Prostate gland (tissue), 2 donors: ENCODE measurements at regions not wholly inside any gene's neighbourhood (a gene's known extent, or its start where the extent isn't known, plus 50 kb on each side); places are given as distances from the start of the nearest gene placed in this dataset.

Source experiments
- DNase-seq: peaks from one replicate; pipeline ENCODE4 v3.0.0-alpha.2; 2019; ENCODE audit warnings: low spot score
- H3K27ac ChIP-seq, 2 donors: fragments of 200-600 bp; sonication (generic); 2 replicates each; pipeline ENCODE4 v1.5.1; 2017 to 2019
- H3K27me3 ChIP-seq: fragments of 200-600 bp; sonication (generic); replicated peaks from 2 replicates; pipeline ENCODE4 v1.5.1; 2019; ENCODE audit not compliant: insufficient read depth
- H3K36me3 ChIP-seq, 2 donors: fragments of 200-600 bp; sonication (generic); 1 replicate in 1 of 2; 2 replicates in 1 of 2; pipeline versions ENCODE4 v1.5.1 to v1.8.1; 2017 to 2019
- H3K4me1 ChIP-seq: fragments of 200-600 bp; sonication (generic); replicated peaks from 2 replicates; pipeline ENCODE4 v1.5.1; 2019
- H3K4me3 ChIP-seq, 2 donors: fragments of 200-600 bp; sonication (generic); 2 replicates each; pipeline ENCODE4 v1.5.1; 2017 to 2019
- H3K9me3 ChIP-seq: fragments of 200-600 bp; sonication (generic); 2 replicates; pipeline ENCODE4 v1.5.1; 2017
- CTCF ChIP-seq, 4 experiments: fragments of 200-600 bp in 2 of 4; fragments of 450-650 bp in 2 of 4; sonication (generic) in 2 of 4; IDR thresholded peaks; 1 replicate in 3 of 4; 2 replicates in 1 of 4; pipeline ENCODE4 v1.5.1; 2016 to 2019; ENCODE audit warnings: antibody characterized with exemption in 4 of 4, mild to moderate bottlenecking in 2 of 4, moderate library complexity in 2 of 4
- POLR2A ChIP-seq: fragments of 450-650 bp; IDR thresholded peaks from one replicate; pipeline ENCODE4 v1.6.1; 2016; ENCODE audit warnings: antibody characterized with exemption, mild to moderate bottlenecking
- POLR2AphosphoS5 ChIP-seq: sonication (generic); formaldehyde crosslinking; IDR thresholded peaks from one replicate; pipeline ENCODE4 v1.6.1; 2017; ENCODE audit warnings: antibody characterized with exemption
- WGBS: methylation state at CpG from one replicate; pipeline ENCODE4 v1.1.5; 2018; 5-methylcytosine and 5-hydroxymethylcytosine counted together
- intact Hi-C: fragments of 100-400 bp; cut with DNase I; formaldehyde crosslinking; loops from one replicate; pipeline ENCODE4 v1.14.2; 2022

- Histone ChIP-seq H3K4me1 (no peaks in the 10 kb centered on the region), H3K27me3 (no peaks in the 10 kb centered on the region), H3K27ac (no peak overlapping the region), H3K4me3 (no peak overlapping the region), H3K9me3 (no peaks in the 10 kb centered on the region), H3K36me3 (no peaks in the 10 kb centered on the region)
- TF ChIP-seq POLR2AphosphoS5 = no peak
- TF ChIP-seq CTCF (IDR thresholded peaks at IDR 0.05) = no peak
- no peak for TF ChIP-seq POLR2A
- DNase-seq = no peak
- intact Hi-C loops = no loop called here
- WGBS = 80% methylated on average over 2 of the region's 2 CpGs
Measured at GRCh38 chr5:91478096-91478495, 95.0 kb upstream of the ARRDC3 start.

GRCh38 chr5:91477408-91477807, 94.3 kb upstream of the ARRDC3 start:
- intact Hi-C loops = no loop called here
- no peaks in the 10 kb centered on the region for H3K36me3 ChIP-seq
- H3K4me3 ChIP-seq = no peak overlapping the region
- no peaks in the 10 kb centered on the region for H3K9me3 ChIP-seq
- no peaks in the 10 kb centered on the region for H3K27me3 ChIP-seq
- no peak for TF ChIP-seq CTCF (IDR thresholded peaks at IDR 0.05)
- TF ChIP-seq POLR2A = no peak
- no peaks in the 10 kb centered on the region for H3K4me1 ChIP-seq
- H3K27ac ChIP-seq = no peak overlapping the region
- DNase-seq = no peak
- 81% methylated on average over 3 of the region's 3 CpGs for WGBS

- TF ChIP-seq POLR2AphosphoS5 = no peak
- no peak for DNase-seq
- Histone ChIP-seq H3K9me3 (no peaks in the 10 kb centered on the region), H3K4me1 (no peaks in the 10 kb centered on the region), H3K4me3 (no peak overlapping the region), H3K36me3 (no peaks in the 10 kb centered on the region), H3K27ac (no peak overlapping the region), H3K27me3 (no peaks in the 10 kb centered on the region)
- 48% methylated on average over 1 of the region's 1 CpG for WGBS
- intact Hi-C loops = no loop called here
Measured at GRCh38 chr5:91474201-91474600, 91.1 kb upstream of the ARRDC3 start.

GRCh38 chr5:91472631-91473030, 89.5 kb upstream of the ARRDC3 start:
- H3K27me3 ChIP-seq = no peaks in the 10 kb centered on the region
- H3K4me1 ChIP-seq = no peaks in the 10 kb centered on the region
- intact Hi-C loops = no loop called here
- no peak for DNase-seq
- H3K27ac ChIP-seq = no peak overlapping the region
- WGBS = 67% methylated on average over 1 of the region's 1 CpG
- H3K36me3 ChIP-seq = no peaks in the 10 kb centered on the region
- no peaks in the 10 kb centered on the region for H3K9me3 ChIP-seq
- H3K4me3 ChIP-seq = no peak overlapping the region
- no peak for TF ChIP-seq CTCF (IDR thresholded peaks at IDR 0.05)
- TF ChIP-seq POLR2AphosphoS5 = no peak
- no peak for TF ChIP-seq POLR2A

GRCh38 chr5:91469517-91470165, 86.5 kb upstream of the ARRDC3 start:
- H3K4me3 ChIP-seq = no peak overlapping the region
- H3K9me3 ChIP-seq = no peaks in the 10 kb centered on the region
- H3K27ac ChIP-seq = no peak overlapping the region
- H3K27me3 ChIP-seq = no peaks in the 10 kb centered on the region
- no peaks in the 10 kb centered on the region for H3K36me3 ChIP-seq
- no peak for DNase-seq
- TF ChIP-seq POLR2AphosphoS5 (no peak), CTCF (IDR thresholded peaks at IDR 0.05) (no peak), POLR2A (no peak)
- no peaks in the 10 kb centered on the region for H3K4me1 ChIP-seq
- intact Hi-C loops = no loop called here
- 69% methylated on average over 10 of the region's 10 CpGs for WGBS
